EH (cell line): ENCODE measurements at regions not wholly inside any gene's neighbourhood (a gene's known extent, or its start where the extent isn't known, plus 50 kb on each side); places are given as distances from the start of the nearest gene placed in this dataset.
A peak's percentile ranks its signal among the peaks of the same experiment; 100 is the strongest.

Experiments used
- DNase-seq: peaks from one replicate; pipeline ENCODE4 v3.0.0-alpha.2; 2015; ENCODE audit warnings: low read depth

- DNase-seq, result no peak
Measured at GRCh38 chr3:25292595-25292994, 135.5 kb upstream of the RARB start.

- DNase-seq, result no peak
Measured at GRCh38 chr3:25293736-25294135, 134.3 kb upstream of the RARB start.

GRCh38 chr3:25294169-25294805, 133.8 kb upstream of the RARB start:
- DNase-seq, result peak; percentile 48

GRCh38 chr3:25297667-25298585, 130.1 kb upstream of the RARB start:
- DNase-seq, result peak; percentile 49

- no peak for DNase-seq
Measured at GRCh38 chr3:25300141-25300540, 127.9 kb upstream of the RARB start.

GRCh38 chr3:25304916-25305315, 123.1 kb upstream of the RARB start:
- DNase-seq, result no peak

GRCh38 chr3:25306066-25306465, 122.0 kb upstream of the RARB start:
- no peak for DNase-seq

GRCh38 chr3:25306705-25307104, 121.4 kb upstream of the RARB start:
- DNase-seq, result no peak

- peak; percentile 9 for DNase-seq
Measured at GRCh38 chr3:25313286-25313685, 114.8 kb upstream of the RARB start.

GRCh38 chr3:25324954-25325655, 103.0 kb upstream of the RARB start:
- DNase-seq, result no peak

GRCh38 chr3:25335356-25335755, 92.7 kb upstream of the RARB start:
- no peak for DNase-seq

- peak; percentile 21 for DNase-seq
Measured at GRCh38 chr3:25338158-25338725, 89.8 kb upstream of the RARB start.

- DNase-seq, result no peak
Measured at GRCh38 chr3:25339225-25339624, 88.8 kb upstream of the RARB start.

GRCh38 chr3:25344670-25345069, 83.4 kb upstream of the RARB start:
- DNase-seq, result no peak

GRCh38 chr3:25349095-25349494, 79.0 kb upstream of the RARB start:
- DNase-seq, result peak; percentile 19

- DNase-seq, result no peak
Measured at GRCh38 chr3:25349828-25350724, 78.0 kb upstream of the RARB start.

GRCh38 chr3:25350725-25351114, 77.3 kb upstream of the RARB start:
- DNase-seq, result no peak

- DNase-seq, result peak; percentile 86
Measured at GRCh38 chr3:25354071-25354470, 74.0 kb upstream of the RARB start.

GRCh38 chr3:25355034-25355885, 72.8 kb upstream of the RARB start:
- peak; percentile 60 for DNase-seq

GRCh38 chr3:25355998-25356397, 72.1 kb upstream of the RARB start:
- DNase-seq, result peak; percentile 40
